ENCODE measurements at regions not wholly inside any gene's neighbourhood (a gene's known extent, or its start where the extent isn't known, plus 50 kb on each side); places are given as distances from the start of the nearest gene placed in this dataset.

DNA sequence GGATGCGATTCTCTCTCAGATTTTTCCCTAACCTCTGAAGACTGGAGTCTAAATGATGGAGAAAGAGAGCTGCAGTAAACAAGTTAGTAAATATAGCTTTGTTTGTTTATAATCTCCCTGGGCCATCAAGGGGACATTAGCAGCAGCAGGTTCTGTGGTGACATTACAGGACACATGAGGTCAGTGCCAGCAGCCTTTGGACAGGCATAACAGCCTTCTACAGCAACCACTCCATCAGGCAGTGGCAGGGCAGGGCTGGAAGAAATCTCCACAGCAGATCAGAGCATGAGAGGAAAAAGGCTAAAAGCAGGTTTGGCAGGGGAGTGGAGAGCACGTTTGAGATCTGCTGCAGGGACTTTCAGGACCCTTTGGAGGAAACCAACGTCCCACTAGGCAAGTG is 127.6 kb upstream of the ACP3 start:
- no peak for DNase-seq

DNA sequence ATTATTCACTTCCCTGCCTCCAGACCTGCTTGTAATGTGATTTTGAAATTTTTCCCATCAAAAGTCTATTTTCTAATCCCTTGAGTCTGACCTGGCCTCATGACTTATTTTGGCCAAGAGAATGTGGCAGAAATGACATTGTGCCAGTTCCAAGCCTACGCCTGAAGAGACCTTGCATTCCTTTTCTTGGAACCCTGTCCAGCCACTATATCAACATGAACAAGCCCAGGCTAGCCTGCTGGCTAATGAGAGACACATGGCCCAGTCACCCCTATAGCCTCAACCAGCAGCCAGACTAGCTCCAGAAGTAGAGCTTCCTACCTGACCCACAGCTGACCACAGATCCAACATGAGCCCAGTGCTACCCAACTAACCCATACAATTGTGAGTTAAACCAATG is 121.1 kb upstream of the ACP3 start:
- no peak for DNase-seq

DNA sequence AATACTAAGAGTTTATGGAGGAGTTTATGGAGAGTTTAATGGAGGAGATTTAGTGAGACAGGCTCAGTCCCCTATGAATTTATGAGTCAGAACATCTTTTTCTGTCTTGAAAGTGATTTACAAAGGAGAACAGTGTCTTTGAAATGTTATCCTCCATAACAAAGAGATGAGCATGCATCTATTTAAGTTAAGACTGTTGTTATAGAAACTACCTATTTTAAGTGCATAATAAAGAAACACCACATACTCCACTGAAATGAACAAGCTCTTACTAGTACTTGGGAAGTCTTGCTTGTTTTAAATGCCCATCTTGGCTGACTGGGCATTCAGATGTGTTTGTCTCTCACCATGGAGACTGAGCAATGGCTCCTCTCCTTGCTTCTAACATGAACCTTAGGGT is 118.7 kb upstream of the ACP3 start:
- no peak for DNase-seq

DNA sequence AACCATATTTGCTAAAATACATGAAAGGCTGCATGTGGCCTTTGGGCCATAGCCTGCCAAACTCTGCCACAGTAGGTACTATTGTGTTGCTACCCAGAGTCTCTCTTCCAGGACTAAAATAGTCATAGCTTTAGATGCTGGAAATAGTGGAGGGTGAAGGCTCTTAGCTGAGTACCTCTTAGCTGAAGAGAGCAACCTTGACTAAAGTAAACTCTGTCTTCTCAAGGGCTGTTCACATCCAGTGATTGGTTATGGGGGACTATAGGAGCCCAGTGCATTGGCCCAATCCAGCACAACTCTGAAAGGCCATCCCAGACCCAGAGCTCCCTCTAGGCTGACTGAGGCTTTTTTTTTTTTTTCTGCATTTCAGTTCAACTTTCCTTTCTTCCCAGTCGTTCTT is 117.8 kb upstream of the ACP3 start:
- no peak for DNase-seq

DNA sequence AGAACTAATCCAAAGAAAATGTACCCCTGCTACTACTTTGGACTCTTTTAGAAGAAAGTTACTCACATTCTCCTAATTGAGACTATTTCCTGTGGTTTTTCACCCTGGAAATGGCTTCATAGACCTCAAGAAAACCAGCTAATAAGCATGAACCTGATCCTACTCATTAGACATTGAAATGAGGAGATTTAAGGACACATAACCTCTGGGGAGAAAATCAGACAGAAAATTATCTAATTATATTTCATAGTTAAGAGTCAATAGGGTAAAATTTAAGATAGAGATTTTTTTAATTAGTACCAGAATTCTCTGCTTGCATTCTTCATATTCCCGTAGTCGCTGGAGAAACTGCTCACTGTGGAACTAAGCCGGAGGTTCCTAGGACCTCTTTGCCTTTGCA is 114.6 kb upstream of the ACP3 start:
- DNase-seq, result no peak

DNA sequence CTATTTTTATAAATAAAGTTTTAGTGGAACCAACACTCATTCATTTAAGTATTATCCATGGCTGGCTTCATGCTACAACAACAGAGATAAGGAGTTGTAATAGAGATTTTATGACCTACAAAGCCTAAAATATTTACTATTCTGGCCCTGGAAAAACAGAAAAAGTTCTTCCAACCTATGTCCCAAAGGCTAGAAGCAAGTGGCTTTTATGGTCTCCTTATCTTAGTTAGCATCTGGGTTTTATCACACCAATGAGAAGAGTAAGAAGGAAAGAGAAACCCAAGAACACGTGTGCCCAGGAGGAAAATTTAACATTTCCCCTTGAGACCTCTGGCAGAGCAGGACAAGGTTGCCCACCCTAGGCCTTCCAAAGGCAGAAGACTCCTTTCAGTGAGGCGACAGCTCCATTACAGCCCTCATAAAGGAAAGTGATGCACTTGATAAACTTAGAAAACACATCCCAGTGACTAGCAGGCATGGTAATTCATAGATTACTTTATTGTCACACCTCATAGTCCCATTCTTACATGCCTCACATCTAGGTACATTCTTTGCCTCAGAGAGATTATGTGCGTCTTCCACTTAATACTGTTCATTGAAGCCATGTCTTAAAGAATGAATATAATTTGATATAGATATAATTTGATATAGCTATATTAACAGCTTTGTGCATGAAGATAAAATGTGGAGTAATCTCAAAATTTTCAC is 113.2 kb upstream of the ACP3 start:
- DNase-seq, result no peak

DNA sequence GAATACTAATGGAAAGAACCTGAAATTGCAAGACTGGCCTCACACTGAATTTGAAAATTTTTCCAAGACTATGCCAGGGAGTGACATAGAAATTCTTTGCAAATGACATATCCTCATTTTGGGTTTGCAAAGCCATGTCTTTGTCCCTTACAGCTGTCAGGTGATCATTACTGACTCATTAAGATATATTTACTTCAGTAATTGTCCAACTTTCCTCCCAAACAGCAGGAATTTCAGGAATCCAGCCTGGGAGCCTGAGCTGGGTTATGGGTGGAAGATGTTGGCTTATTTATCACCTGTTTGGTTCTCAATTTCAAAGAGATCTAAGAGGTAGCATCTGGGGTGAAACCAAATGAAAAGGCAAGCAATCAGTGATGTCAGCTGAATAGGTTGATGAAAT is 111.6 kb upstream of the ACP3 start:
- DNase-seq, result no peak

DNA sequence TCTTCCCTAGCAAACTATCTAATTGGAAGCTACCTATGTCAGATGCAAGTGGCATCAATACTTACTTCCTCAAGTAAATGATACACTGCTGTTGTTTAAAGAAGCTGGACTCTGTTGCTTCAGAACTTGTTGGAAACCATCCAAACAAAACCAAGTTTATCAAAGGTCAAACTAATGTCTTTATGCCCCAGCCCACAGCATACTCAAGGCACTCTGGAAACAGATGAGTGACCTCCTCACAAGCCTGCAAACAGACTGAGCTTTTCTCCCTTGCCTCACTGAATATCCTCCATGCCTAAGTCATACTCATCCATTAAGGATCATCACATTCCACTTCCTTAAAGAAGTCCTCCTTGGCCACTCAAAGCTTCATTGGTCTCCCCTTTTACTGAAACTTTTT is 107.4 kb upstream of the ACP3 start:
- no peak for DNase-seq

DNA sequence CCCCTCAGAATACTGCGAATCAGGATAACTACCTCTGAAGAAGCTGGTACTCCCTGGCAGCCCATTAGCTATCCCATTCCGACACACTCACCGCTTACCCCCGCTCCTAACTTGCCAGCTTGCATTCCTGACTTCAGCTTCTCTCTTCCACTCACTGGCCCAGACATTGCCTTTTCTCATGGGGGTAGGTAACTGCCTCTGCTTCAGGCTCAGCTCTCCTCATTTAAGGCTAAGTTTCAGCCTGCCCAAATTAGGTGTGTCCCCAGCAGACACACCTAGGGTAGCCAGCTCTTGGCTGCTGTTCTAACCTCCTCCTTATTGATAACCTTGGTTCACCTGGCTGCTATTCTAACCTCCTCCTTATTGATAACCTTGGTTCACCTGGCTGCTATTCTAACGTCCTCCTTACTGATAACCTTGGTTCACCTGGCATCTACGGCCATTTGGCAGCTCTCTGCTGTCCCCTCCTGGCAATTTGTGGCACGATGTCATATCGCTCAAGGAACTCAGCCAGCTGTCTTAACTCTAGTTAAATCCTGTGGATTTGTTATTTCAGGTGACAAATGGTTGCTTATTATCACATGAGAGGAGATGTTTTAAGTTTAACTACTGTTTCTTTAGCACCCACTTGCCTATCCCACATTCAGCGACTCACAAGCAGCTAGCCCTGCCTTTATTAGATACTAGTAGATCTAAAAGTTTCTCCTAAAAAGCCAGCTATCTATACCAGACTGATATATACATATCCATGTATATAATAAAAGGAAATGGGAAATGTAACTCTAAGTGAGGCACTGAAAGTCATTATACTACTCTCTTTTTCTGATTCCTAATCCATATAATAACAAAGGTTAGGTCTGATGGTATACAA is 106.5 kb upstream of the ACP3 start:
- DNase-seq, result no peak

DNA sequence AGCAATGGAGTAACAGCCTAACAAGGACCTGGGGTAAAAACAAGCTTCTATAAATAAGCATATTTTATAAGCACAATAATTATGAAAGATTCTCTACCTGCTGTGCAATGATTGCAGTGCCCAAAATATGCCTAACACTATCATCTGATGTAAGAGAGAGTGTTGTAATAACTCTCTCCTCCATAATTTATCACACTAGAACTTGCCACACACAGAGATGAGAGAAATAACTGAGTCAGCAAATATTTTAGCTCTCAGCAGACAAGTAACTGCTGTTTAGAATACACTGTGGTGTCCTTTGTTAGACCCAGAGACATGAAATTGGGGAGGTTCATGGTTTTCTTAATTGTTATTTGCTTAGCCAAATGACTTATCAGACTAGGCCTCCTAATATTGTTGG is 105.3 kb upstream of the ACP3 start:
- DNase-seq, result no peak

DNA sequence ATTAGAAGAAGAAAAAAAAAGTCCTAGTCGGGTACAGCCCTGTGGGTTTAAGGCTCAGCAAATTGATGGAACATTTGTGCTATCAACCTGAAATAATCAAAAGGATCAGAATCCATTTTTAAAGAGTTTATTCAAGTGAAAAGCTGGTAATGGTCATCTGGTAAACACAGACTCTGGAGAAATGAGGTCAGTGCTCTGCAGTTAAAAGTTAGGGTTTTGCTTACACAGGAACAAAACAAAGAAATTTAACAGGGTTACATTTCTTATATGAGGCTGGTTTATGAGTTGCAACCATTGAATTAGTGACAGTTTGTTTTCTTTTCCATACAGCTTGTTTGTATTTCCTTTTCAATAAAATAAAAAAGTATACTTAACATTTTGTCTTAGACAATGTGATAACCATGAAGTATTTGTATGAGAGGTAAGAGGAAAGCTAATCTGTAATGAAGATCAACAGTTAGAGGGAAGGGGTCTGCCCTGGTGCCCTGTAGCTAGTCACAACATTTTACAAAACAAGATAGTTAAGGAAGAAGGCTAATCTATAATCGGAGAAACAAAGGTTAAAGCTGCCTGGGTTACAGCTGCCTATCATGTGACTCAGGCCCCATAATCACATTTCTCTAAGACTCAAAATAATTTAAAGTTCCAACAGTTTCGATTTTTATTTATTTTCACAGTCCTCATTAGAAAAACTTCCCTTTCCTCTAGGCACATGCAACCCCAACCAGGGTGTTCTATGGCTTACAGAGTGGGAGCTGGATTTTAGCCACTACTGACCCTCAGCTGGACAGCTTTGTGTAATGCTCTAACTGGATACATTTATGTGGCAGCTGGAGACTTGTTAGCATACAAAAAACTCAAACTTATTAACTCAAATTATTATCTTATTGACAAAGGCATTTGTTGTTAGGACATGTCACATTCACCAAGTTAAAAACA is 98.1 kb upstream of the ACP3 start:
- no peak for DNase-seq

DNA sequence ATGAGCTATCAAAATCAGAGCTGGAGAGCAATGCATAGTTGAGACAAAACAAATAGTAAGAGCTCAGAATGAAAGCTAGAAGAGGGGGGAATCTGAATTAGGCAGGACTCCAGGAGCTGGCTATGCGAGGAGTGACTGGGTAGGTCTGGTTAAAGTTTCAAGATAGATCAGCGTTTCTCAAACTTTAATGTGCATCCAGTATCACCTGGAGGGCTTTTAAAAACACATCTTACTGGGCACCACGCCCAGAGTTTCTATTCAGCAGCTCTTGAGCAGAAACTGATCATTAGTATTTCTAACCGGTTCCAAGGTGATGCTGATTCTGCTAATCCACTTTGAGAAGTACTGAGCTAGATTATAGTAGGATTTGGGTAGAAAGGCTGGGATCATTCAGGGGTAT is 96.2 kb upstream of the ACP3 start:
- no peak for DNase-seq

DNA sequence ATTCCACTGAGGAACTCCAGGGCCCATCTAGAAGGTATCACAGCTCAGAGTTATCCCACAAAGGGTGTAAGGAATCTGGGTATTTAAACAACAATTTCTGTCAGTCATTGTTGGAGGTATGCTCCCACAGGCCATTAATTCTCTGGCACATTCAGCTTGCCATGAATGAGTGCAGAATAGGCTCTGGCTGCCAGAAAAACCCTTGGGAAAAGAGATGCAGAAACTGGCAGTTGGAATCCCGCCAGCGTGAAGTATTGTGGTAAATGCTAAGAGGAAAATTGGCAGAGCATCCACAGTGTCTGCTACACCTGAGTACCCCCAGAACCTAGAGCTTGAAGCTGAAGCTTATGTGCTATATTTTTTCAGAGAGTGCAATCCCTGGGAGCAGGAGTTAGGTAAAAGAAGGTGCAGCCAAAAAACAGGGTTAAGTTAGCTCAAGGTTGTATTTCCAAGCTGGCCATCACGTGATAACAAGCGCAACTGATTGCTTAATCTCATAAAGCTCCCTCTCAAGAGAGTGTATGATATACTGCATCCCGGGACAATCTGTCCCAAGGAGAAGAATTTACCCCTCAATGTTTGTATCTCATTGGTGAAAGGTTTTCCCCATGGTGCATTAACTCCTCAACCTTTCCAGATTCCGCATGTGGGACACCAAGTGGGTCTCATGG is 94.2 kb upstream of the ACP3 start:
- DNase-seq, result no peak

DNA sequence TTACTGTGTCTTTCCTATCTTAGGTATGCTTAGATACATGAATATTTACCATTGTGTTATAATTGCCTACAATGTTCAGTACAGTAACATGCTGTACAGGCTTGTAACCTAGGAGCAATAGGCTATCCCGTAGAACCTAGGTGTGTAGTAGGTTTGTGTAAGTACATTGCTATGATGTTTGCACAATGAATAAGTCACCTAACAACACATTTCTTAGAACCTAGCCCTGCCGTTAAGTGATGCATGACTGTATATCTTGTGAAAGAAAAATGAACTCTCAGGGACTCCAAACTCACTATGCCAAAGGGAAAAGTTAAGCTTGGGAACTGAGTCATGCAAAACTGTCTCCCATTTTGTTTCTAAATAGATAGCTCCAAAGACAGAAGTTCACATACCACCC is 91.5 kb upstream of the ACP3 start:
- DNase-seq, result no peak

DNA sequence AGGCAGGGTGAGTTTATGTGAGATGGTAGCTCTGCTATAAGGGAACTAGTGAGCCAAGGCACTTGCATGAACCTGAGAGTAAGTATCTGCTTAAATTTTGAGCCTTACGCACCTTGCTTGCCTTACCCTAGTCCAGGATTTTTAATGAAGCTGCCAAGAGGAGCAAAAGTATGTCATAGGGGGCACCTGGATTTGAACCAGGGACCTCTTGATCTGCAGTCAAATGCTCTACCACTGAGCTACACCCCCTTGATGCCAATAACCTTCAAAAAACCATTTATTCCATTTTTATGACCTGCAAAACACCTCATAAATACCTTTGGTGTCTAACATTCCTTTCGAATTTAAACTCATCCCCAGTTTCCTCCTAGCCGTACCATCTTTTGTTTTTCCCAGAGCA is 88.3 kb upstream of the ACP3 start:
- no peak for DNase-seq

DNA sequence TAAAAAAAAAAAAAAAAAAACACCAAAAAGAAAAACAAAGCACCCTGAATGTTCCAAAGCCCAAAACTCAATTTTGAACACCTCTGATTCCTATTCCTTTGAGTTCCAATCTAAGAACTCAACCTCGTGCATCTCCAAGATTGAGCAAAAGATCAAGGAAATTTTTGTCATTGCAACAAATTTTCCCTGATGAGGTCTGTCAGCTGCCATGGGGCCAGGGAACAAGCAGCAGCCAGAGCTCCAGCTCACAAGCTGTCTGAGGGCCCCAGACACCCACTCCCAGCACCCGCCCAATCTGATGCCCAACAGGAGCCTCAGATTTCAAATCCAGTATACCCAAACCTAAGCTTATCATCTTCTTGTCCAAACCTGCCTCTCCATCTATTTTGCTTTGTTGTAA is 87.6 kb upstream of the ACP3 start:
- no peak for DNase-seq

DNA sequence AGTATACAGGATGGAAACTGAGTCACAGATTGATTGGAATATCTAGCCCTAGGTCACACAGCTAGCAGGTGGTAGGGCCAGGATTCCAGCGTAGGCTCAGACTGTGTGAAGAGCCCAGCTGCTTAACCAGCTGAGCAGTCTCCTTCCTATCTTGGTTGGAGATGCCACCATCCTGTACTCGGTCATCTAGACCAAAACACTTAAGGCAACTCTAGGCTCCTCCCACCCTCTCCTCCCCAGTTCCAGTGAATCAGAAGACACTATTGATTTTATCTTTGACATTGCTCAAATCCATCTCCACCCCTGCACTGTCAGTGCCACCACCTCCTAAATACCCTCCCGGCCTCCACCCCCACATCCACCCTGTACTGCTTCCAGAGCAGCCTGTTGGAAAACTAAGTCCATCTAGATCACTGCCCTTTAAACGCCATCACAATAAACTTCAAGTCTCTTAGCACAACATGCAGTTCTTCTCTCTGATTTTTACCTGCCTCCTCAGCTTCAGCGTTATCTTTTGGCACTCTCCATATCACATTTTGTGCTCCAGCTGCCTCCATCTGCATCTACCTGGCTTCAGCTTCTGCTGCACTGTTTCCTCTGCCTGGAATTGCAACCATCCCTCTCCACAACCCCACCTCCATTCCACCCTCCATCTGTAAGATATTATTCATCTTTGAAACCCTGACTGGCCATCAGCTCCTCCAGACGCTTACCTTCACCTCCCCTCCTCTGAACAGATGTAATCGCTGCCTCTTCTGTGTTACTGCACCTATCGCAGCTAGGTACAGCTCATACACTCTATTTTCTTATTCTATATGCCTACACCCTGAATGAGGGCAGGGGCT is 86.8 kb upstream of the ACP3 start:
- no peak for DNase-seq

DNA sequence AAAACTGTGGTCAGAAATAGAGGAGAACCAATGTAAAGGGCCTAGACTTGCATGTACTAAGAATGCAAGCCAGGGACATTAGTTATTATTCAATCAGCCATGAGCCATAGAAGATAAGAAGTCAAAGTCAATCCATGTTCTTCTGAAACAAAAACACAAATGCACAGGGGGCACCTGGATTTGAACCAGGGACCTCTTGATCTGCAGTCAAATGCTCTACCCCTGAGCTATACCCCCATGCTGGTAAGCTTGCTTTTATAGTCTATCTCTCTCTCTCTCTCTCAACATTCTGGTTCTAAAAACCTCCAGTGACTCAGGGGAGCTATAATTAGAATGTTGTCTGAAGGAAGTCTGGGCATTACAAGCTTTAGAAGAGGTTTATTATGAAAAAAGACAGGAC is 85.6 kb upstream of the ACP3 start:
- DNase-seq, result no peak

DNA sequence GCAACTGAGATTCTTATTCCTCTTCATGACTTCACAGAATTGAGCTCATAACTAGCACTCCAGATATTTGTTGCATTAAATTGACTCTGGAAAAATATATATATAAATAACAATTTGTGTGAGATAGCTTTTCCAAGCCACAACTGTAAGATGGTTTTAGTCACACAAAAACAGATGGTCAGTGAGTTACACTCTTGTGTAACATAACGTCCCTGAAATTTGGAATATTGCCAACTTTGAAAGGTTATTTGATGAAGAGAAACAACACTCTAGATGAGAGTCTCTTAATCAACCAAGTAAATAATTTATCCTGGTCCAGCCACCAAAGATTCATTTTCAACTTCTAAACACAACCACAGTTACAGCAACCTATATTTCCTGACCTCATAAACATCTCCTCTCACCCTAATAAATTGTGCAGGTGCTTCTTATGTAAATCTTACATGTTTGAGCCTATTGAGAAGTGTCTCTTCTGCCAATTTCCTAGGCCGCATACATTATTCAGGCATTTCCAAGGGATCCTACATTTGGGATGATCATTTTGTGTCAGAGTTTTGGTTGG is 84.9 kb upstream of the ACP3 start:
- DNase-seq, result no peak

DNA sequence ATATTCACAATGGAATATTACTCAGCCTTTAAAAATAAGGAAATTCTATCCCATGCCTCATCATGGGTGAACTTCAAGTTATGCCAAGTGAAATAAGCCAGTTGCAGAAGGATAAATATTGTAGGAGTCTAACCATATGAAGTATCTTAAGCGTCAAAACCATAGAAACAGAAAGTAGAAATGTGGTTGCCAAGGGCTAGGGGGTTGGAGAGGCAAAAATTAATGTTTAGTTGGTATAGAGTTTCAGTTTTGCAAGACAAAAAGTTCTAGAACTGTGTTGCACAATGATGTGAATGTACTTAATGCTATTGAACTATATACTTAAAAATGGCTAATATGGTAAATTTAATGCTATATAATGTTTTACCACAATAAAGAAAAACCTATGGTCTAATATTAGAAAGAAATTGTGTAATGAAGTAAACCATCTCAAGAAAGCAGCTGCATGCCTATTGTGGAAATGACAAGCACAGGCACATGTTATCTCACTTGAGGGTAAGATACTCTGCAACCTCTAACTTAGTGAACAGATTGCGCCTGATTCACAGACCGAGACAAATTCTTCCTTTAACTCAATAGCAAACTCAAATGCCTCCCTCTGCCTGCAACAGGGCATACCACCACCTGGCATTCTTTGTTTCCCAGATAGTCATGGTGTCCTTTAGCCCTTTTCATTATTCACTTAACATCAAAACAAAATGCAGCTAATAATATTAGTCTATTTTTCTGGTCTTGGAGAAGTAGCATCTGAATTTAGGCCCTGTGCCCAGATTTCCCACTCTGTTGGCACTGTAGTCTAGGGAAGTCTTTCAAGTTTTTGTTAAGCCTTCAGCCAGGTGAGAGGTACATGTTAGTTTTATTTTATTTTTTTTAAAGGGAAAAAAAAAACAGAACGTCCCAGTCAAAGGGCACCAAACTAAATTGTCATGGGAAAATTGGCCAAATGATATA is 80.2 kb upstream of the ACP3 start:
- no peak for DNase-seq
